HepG2 (cell line): ENCODE measurements at regions not wholly inside any gene's neighbourhood (a gene's known extent, or its start where the extent isn't known, plus 50 kb on each side); places are given as distances from the start of the nearest gene placed in this dataset.

Experiments used
- ARNTL ChIP-seq: sonication (generic); formaldehyde crosslinking; IDR thresholded peaks from 2 replicates; pipeline ENCODE4 v1.4.0; 2020; ENCODE audit warnings: mild to moderate bottlenecking, missing genetic modification reagents
- BORCS8-MEF2B ChIP-seq: sonication (generic); formaldehyde crosslinking; IDR thresholded peaks from 2 replicates; pipeline ENCODE4 v1.8.0; 2022; ENCODE audit warnings: mild to moderate bottlenecking, missing genetic modification reagents
- DNMT1 ChIP-seq: sonication (generic); formaldehyde crosslinking; IDR thresholded peaks from 2 replicates; pipeline ENCODE4 v1.5.1; 2020; ENCODE audit warnings: mild to moderate bottlenecking, missing genetic modification reagents
- ELF4 ChIP-seq: sonication (generic); formaldehyde crosslinking; IDR thresholded peaks from 2 replicates; pipeline ENCODE4 v1.5.0; 2020; ENCODE audit warnings: missing genetic modification reagents, mild to moderate bottlenecking, moderate library complexity, borderline replicate concordance
- GATAD1 ChIP-seq: IDR thresholded peaks from 2 replicates; pipeline ENCODE4 v1.6.1; 2016; ENCODE audit warnings: missing genetic modification reagents, missing compliant biosample characterization
- KAT2B ChIP-seq: fragments of 150-350 bp; IDR thresholded peaks from 2 replicates; pipeline ENCODE4 v1.6.1; 2014; ENCODE audit warnings: low read depth, low read length, borderline replicate concordance
- KMT2A ChIP-seq: sonication (generic); formaldehyde crosslinking; IDR thresholded peaks from 2 replicates; pipeline ENCODE4 v1.4.0; 2020; ENCODE audit warnings: missing genetic modification reagents
- MAFK ChIP-seq, 2 experiments: IDR thresholded peaks in 1 of 2; conservative IDR thresholded peaks in 1 of 2; 2 replicates each; pipeline ENCODE4 v1.6.1; 2011; ENCODE audit warnings: improper control_type of control experiment in 2 of 2, low read length in 2 of 2
- MED1 ChIP-seq: sonication (generic); formaldehyde crosslinking; IDR thresholded peaks from 2 replicates; pipeline ENCODE4 v1.4.0; 2020; ENCODE audit warnings: missing genetic modification reagents
- PAX8 ChIP-seq: sonication (generic); formaldehyde crosslinking; IDR thresholded peaks from 2 replicates; pipeline ENCODE4 v1.8.0; 2022; ENCODE audit warnings: mild to moderate bottlenecking, missing genetic modification reagents, borderline replicate concordance
- POLR2G ChIP-seq: fragments of 200-400 bp; formaldehyde crosslinking; IDR thresholded peaks from 2 replicates; pipeline ENCODE4 v1.6.1; 2018; ENCODE audit warnings: mild to moderate bottlenecking, low read depth, low read length, moderate library complexity
- TCF12 ChIP-seq, 2 experiments: fragments of 450-650 bp in 1 of 2; sonication (generic) in 1 of 2; formaldehyde crosslinking in 1 of 2; IDR thresholded peaks; 2 replicates each; pipeline versions ENCODE4 v1.6.1 to v1.8.0; 2017 to 2022; ENCODE audit warnings: antibody characterized with exemption in 1 of 2, mild to moderate bottlenecking in 1 of 2, missing genetic modification reagents in 1 of 2, moderate library complexity in 1 of 2
- TEF ChIP-seq: sonication (generic); formaldehyde crosslinking; IDR thresholded peaks from 2 replicates; pipeline ENCODE4 v1.5.0; 2020; ENCODE audit warnings: missing genetic modification reagents
- ZBTB10 ChIP-seq: sonication (generic); formaldehyde crosslinking; IDR thresholded peaks from 2 replicates; pipeline ENCODE4 v1.4.0; 2020; ENCODE audit warnings: missing genetic modification reagents, borderline replicate concordance
- ZBTB49 ChIP-seq: sonication (generic); formaldehyde crosslinking; IDR thresholded peaks from 2 replicates; pipeline ENCODE4 v1.4.0; 2020; ENCODE audit warnings: missing genetic modification reagents, borderline replicate concordance
- ZFY ChIP-seq: sonication (generic); formaldehyde crosslinking; IDR thresholded peaks from 2 replicates; pipeline ENCODE4 v1.4.0; 2020; ENCODE audit warnings: missing genetic modification reagents
- ZKSCAN8 ChIP-seq: IDR thresholded peaks from 2 replicates; pipeline ENCODE4 v1.6.1; 2016; ENCODE audit warnings: borderline replicate concordance, missing genetic modification reagents, missing compliant biosample characterization
- ZNF460 ChIP-seq: sonication (generic); formaldehyde crosslinking; IDR thresholded peaks from 2 replicates; pipeline ENCODE4 v1.5.1; 2020; ENCODE audit warnings: missing genetic modification reagents, mild to moderate bottlenecking, borderline replicate concordance
- ZNF552 ChIP-seq: sonication (generic); formaldehyde crosslinking; IDR thresholded peaks from 2 replicates; pipeline ENCODE4 v1.9.0; 2022; ENCODE audit warnings: missing genetic modification reagents, mild to moderate bottlenecking, borderline replicate concordance
- ZNF629 ChIP-seq: sonication (generic); formaldehyde crosslinking; conservative IDR thresholded peaks from 2 replicates; pipeline ENCODE4 v1.5.0; 2020; ENCODE audit warnings: missing genetic modification reagents
- ZNF770 ChIP-seq: sonication (generic); formaldehyde crosslinking; IDR thresholded peaks from 2 replicates; pipeline ENCODE4 v1.5.0; 2020; ENCODE audit warnings: mild to moderate bottlenecking, missing genetic modification reagents
- ZSCAN22 ChIP-seq: sonication (generic); formaldehyde crosslinking; IDR thresholded peaks from 2 replicates; pipeline ENCODE4 v1.4.0; 2020; ENCODE audit warnings: mild to moderate bottlenecking, missing genetic modification reagents
- ZSCAN29 ChIP-seq: sonication (generic); formaldehyde crosslinking; conservative IDR thresholded peaks from 2 replicates; pipeline ENCODE4 v1.4.0; 2020; ENCODE audit warnings: mild to moderate bottlenecking, missing genetic modification reagents

GRCh38 chr3:110773413-110773954 lies 298.1 kb upstream of the NECTIN3 start (continued):
- TF ChIP-seq ZBTB10 (CRISPR knock-in tag) (no peak), ZNF552 (CRISPR knock-in tag) (no peak), ZSCAN29 (no peak), KAT2B (no peak), MAFK (conservative IDR thresholded peaks at IDR 0.05 in 1 of 2, IDR thresholded peaks at IDR 0.05 in 1 of 2; ENCODE audit: low read length in 2 of 2) (peak; percentile 36 to 53; a peak in 3 of 4 replicates), ZNF629 (peak; percentile 36; the same call in 1 of the 2 replicates), MED1 (CRISPR knock-in tag) (peak; percentile 88), ZBTB49 (no peak), ZFY (no peak; the same call in 1 of the 2 replicates), ZNF770 (no peak), KMT2A (CRISPR knock-in tag) (no peak), GATAD1 (CRISPR knock-in tag) (no peak; the same call in none of the 2 replicates), BORCS8-MEF2B (CRISPR knock-in tag) (no peak), ARNTL (peak; percentile 48; the same call in 1 of the 2 replicates), ZNF460 (CRISPR knock-in tag) (no peak), POLR2G (no peak), ZSCAN22 (CRISPR knock-in tag) (no peak), DNMT1 (CRISPR knock-in tag) (no peak), ZKSCAN8 (peak; percentile 42; the same call in 1 of the 2 replicates), TEF (no peak), TCF12 (IDR thresholded peaks at IDR 0.05) (no peak), TCF12 (CRISPR knock-in tag; IDR thresholded peaks at IDR 0.05) (0 out of 2 replicates have a peak, but pooled peaks have one; percentile 26), PAX8 (no peak), ELF4 (CRISPR knock-in tag) (no peak)
